ENCODE measurements at regions not wholly inside any gene's neighbourhood (a gene's known extent, or its start where the extent isn't known, plus 50 kb on each side); places are given as distances from the start of the nearest gene placed in this dataset.
"Not testable (repeated sequence)": the region's sequence is repeated elsewhere in the genome, so short reads cannot be mapped to it uniquely, and the experiment has no call there.

DNA sequence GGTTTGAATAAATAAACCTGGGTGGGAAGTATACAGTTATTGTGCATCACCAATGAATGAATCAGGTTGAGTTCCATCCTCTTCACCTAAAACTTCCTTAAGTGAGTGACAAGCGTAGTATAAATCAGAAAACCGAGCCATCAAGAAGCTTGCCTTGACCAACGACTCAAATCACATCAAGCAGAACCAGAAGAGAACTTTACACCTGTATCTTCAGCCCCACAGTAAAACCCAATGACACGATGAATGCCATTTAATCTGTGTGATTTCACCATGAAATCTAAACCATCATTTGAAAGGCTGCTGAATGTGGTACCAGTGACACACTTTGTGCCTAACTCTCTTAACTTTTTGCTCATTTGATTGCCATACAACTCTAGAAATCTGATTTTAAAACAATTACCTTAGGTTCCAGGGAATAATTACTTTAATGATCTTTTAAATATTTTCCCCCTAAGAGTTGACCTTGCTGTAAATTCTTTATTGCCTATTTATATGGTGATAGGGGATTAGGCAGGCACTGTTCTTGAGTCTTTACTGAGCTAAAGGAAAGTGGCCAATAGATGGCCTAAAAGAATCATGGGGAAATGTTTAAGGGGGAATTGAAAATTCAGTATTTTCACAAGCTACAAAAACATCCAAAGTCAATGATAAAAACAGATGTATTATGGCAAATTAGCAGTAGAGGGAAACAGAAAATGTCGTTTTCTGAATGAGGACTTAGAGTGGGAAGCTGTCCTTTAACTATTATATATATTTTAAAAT, 152.0 kb upstream of the EYA4 start:
- H3K4me1 ChIP-seq (ENCODE audit: insufficient read depth, insufficient read length): no peaks in the 10 kb centered on the region
- H3K4me3 ChIP-seq (ENCODE audit: insufficient read length, low read depth): no peak overlapping the region
- H3K9ac ChIP-seq (ENCODE audit: insufficient read length, low read depth): no peak overlapping the region

DNA sequence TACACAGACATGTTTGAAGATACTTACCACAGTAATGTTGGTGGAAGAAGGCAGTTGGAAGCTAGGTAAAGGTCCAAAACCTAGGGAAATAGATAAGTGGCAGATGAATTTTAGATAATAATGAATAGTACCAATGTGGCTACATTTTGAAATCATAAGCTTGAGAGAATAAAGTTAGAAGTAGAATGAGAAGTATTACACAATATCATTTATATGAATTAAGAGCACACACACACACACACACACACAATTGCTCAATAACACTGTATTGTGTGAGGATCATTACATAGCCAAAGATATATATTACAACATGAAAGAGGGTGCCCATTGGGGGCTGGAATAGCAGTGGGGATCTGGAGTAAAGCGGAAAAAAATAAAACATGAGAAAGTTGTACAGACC, 149.0 kb upstream of the EYA4 start:
- H3K4me1 ChIP-seq (ENCODE audit: insufficient read depth, insufficient read length): no peaks in the 10 kb centered on the region
- H3K9ac ChIP-seq (ENCODE audit: insufficient read length, low read depth): no peak overlapping the region
- H3K27me3 ChIP-seq (ENCODE audit: insufficient read depth, insufficient read length): no peaks in the 10 kb centered on the region
- no peaks in the 10 kb centered on the region for H3K36me3 ChIP-seq (ENCODE audit: insufficient read depth, insufficient read length, low read length)
- H3K9me3 ChIP-seq (ENCODE audit: insufficient read depth, low read length): no peaks in the 10 kb centered on the region
- no peak overlapping the region for H3K4me3 ChIP-seq (ENCODE audit: insufficient read length, low read depth)
- TF ChIP-seq ZNF274 (IDR thresholded peaks at IDR 0.05; ENCODE audit: low read depth, low read length) (no peak), YY1 (IDR thresholded peaks at IDR 0.05; ENCODE audit: insufficient read depth, insufficient read length) (no peak), SUZ12 (IDR thresholded peaks at IDR 0.05; ENCODE audit: extremely low read depth, insufficient read depth, insufficient read length) (no peak)
- DNase-seq (ENCODE audit: low read depth, low spot score): no peak

More for the DNA sequence above, 152.0 kb upstream of the EYA4 start:
- Histone ChIP-seq H3K36me3 (ENCODE audit: insufficient read depth, insufficient read length, low read length) (no peaks in the 10 kb centered on the region), H3K27me3 (ENCODE audit: insufficient read depth, insufficient read length) (no peaks in the 10 kb centered on the region), H3K9me3 (ENCODE audit: insufficient read depth, low read length) (no peaks in the 10 kb centered on the region)
- no peak for DNase-seq (ENCODE audit: low read depth, low spot score)
- TF ChIP-seq ZNF274 (IDR thresholded peaks at IDR 0.05; ENCODE audit: low read depth, low read length): no peak
- no peak for TF ChIP-seq YY1 (IDR thresholded peaks at IDR 0.05; ENCODE audit: insufficient read depth, insufficient read length)
- TF ChIP-seq SUZ12 (IDR thresholded peaks at IDR 0.05; ENCODE audit: extremely low read depth, insufficient read depth, insufficient read length): no peak

DNA sequence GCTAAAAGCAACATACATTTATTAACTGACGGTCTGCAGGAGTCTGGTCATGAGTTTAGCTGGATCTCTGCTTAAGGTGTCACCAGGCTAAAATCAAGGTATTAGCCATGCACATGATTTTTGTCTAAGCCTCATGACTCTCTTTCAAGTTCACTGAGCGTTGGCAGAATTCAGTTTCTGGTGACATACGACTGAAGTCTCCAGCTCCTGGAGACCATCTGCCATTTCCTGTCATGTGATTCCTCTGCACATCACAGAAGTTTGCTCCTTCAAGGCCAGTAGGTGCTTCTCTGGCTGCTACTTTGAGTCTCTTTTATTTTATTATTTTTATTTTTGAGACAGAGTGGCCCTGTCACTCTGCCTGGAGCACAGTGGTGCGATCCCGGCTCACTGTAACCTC, 148.4 kb upstream of the EYA4 start:
- Histone ChIP-seq H3K4me1 (ENCODE audit: insufficient read depth, insufficient read length) (no peaks in the 10 kb centered on the region), H3K4me3 (ENCODE audit: insufficient read length, low read depth) (no peak overlapping the region), H3K9me3 (ENCODE audit: insufficient read depth, low read length) (no peaks in the 10 kb centered on the region), H3K36me3 (ENCODE audit: insufficient read depth, insufficient read length, low read length) (no peaks in the 10 kb centered on the region), H3K27me3 (ENCODE audit: insufficient read depth, insufficient read length) (no peaks in the 10 kb centered on the region), H3K9ac (ENCODE audit: insufficient read length, low read depth) (no peak overlapping the region)
- no peak for TF ChIP-seq ZNF274 (IDR thresholded peaks at IDR 0.05; ENCODE audit: low read depth, low read length)
- TF ChIP-seq SUZ12 (IDR thresholded peaks at IDR 0.05; ENCODE audit: extremely low read depth, insufficient read depth, insufficient read length): no peak
- no peak for TF ChIP-seq YY1 (IDR thresholded peaks at IDR 0.05; ENCODE audit: insufficient read depth, insufficient read length)
- no peak for DNase-seq (ENCODE audit: low read depth, low spot score)

DNA sequence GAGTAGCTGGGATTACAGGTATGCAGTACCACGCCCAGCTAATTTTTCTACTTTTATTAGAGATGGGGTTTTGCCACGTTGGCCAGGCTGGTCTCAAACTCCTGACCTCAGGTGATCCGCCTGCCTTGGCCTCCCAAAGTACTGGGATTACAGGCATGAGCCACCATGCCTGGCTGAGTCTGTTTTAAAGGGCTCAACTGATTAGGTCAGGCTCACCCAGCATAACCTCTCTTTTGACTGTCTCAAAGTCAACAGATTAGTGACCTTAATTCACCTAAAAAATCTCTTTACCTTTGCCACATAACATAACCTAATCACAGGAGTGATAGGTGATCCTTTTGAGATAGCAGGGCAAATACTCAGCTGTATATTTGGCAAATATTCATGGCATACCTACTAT, 147.9 kb upstream of the EYA4 start:
- not testable (repeated sequence) for H3K36me3 ChIP-seq (ENCODE audit: insufficient read depth, insufficient read length, low read length); H3K9me3 ChIP-seq (ENCODE audit: insufficient read depth, low read length); DNase-seq (ENCODE audit: low read depth, low spot score); H3K27me3 ChIP-seq (ENCODE audit: insufficient read depth, insufficient read length); H3K4me3 ChIP-seq (ENCODE audit: insufficient read length, low read depth); H3K9ac ChIP-seq (ENCODE audit: insufficient read length, low read depth); H3K4me1 ChIP-seq (ENCODE audit: insufficient read depth, insufficient read length)

DNA sequence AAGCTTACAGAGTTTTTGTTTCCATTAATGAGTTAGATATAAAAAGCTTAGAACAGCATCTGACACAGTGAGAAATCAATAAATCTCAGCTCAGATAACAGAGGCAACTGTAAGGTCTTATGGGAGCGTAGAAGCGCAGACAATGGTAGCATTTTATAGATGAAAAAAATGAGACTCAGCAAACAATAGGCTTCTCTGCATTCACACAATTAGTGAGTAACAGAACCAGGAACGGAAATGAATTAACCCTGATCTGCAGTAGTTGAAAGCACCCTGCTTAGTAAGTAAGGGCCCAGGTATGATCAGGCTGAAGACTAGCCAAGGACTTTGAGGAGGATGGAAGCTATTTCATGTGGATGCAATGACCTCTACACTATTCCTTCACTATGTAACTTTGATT, 147.2 kb upstream of the EYA4 start:
- H3K27me3 ChIP-seq (ENCODE audit: insufficient read depth, insufficient read length): no peaks in the 10 kb centered on the region
- H3K36me3 ChIP-seq (ENCODE audit: insufficient read depth, insufficient read length, low read length): no peaks in the 10 kb centered on the region
- no peak for DNase-seq (ENCODE audit: low read depth, low spot score)
- H3K4me3 ChIP-seq (ENCODE audit: insufficient read length, low read depth): no peak overlapping the region
- H3K9ac ChIP-seq (ENCODE audit: insufficient read length, low read depth): no peak overlapping the region
- no peaks in the 10 kb centered on the region for H3K4me1 ChIP-seq (ENCODE audit: insufficient read depth, insufficient read length)
- TF ChIP-seq YY1 (IDR thresholded peaks at IDR 0.05; ENCODE audit: insufficient read depth, insufficient read length) (no peak), SUZ12 (IDR thresholded peaks at IDR 0.05; ENCODE audit: extremely low read depth, insufficient read depth, insufficient read length) (no peak), ZNF274 (IDR thresholded peaks at IDR 0.05; ENCODE audit: low read depth, low read length) (no peak)
- H3K9me3 ChIP-seq (ENCODE audit: insufficient read depth, low read length): no peaks in the 10 kb centered on the region

DNA sequence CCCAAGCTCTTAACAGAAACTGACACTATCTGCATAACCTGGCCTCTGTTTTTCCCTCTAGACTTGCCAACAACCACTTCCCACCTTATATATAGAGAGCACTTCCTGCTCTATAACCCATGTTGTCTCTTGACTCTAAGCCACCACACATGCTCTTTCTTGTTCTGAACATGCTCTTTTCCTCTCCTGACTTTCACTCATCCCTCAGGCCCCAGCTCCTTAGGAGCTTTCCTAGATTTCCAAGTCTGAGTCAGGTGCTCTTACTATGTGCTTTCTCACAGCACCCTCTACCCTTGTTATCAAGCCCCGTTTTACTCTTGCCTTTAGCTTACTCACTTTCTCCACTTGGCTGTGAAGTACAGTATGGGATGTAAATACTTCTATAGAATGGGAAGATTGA, 143.9 kb upstream of the EYA4 start:
- H3K36me3 ChIP-seq (ENCODE audit: insufficient read depth, insufficient read length, low read length): no peaks in the 10 kb centered on the region
- H3K4me3 ChIP-seq (ENCODE audit: insufficient read length, low read depth): no peak overlapping the region
- no peak for DNase-seq (ENCODE audit: low read depth, low spot score)
- no peak overlapping the region for H3K9ac ChIP-seq (ENCODE audit: insufficient read length, low read depth)
- no peaks in the 10 kb centered on the region for H3K4me1 ChIP-seq (ENCODE audit: insufficient read depth, insufficient read length)
- H3K9me3 ChIP-seq (ENCODE audit: insufficient read depth, low read length): no peaks in the 10 kb centered on the region
- no peak for TF ChIP-seq YY1 (IDR thresholded peaks at IDR 0.05; ENCODE audit: insufficient read depth, insufficient read length)
- no peak for TF ChIP-seq ZNF274 (IDR thresholded peaks at IDR 0.05; ENCODE audit: low read depth, low read length)
- TF ChIP-seq SUZ12 (IDR thresholded peaks at IDR 0.05; ENCODE audit: extremely low read depth, insufficient read depth, insufficient read length): no peak
- no peaks in the 10 kb centered on the region for H3K27me3 ChIP-seq (ENCODE audit: insufficient read depth, insufficient read length)

DNA sequence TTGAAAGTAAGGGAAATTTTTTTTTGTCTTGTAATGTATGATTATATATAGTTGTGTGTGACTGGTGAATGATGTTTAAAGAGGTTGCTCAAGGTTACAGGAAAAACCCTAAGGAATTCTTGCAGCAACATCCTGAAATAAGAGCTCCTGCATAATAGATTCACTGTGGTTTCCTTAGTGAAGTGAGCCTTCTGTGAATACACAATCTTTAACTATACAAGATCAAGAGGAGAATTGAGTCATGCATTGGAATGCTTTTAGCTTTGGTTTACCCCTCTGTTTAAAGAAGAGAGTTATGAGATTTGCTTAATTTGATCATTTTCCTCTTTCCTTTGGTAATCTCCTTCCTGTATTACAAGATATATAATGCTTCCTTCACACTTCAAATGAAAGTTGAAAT, 141.6 kb upstream of the EYA4 start:
- Histone ChIP-seq H3K4me1 (ENCODE audit: insufficient read depth, insufficient read length) (no peaks in the 10 kb centered on the region), H3K9me3 (ENCODE audit: insufficient read depth, low read length) (no peaks in the 10 kb centered on the region), H3K4me3 (ENCODE audit: insufficient read length, low read depth) (no peak overlapping the region), H3K27me3 (ENCODE audit: insufficient read depth, insufficient read length) (no peaks in the 10 kb centered on the region), H3K9ac (ENCODE audit: insufficient read length, low read depth) (no peak overlapping the region), H3K36me3 (ENCODE audit: insufficient read depth, insufficient read length, low read length) (no peaks in the 10 kb centered on the region)
- no peak for TF ChIP-seq YY1 (IDR thresholded peaks at IDR 0.05; ENCODE audit: insufficient read depth, insufficient read length)
- no peak for TF ChIP-seq SUZ12 (IDR thresholded peaks at IDR 0.05; ENCODE audit: extremely low read depth, insufficient read depth, insufficient read length)
- TF ChIP-seq ZNF274 (IDR thresholded peaks at IDR 0.05; ENCODE audit: low read depth, low read length): no peak
- peak; percentile 16 for DNase-seq (ENCODE audit: low read depth, low spot score)

All from NT2/D1 (cell line).